CD4-positive, CD25-positive, alpha-beta regulatory T cell (primary cell): ENCODE measurements at regions not wholly inside any gene's neighbourhood (a gene's known extent, or its start where the extent isn't known, plus 50 kb on each side); places are given as distances from the start of the nearest gene placed in this dataset.
"Not testable (repeated sequence)": the region's sequence is repeated elsewhere in the genome, so short reads cannot be mapped to it uniquely, and the experiment has no call there.

Source experiments
- ATAC-seq, 2 donors: fragments of 150-1000 bp; cut with Tn5 transposase; one replicate each; pipeline ENCODE4 v1.10.0; 2021; ENCODE audit warnings: low read depth in 2 of 2, moderate number of reproducible peaks in 2 of 2, moderate library complexity in 1 of 2
- DNase-seq, 3 donors: peaks; one replicate each; pipeline versions ENCODE4 v3.0.0 to v3.0.0-alpha.2; 2012 to 2022; ENCODE audit warnings: mixed read lengths in 1 of 3
- H3K27ac ChIP-seq: one replicate; pipeline ENCODE4 v1.7.0; 2013; ENCODE audit warnings: mild to moderate bottlenecking, low read length; ENCODE audit not compliant: insufficient read depth, poor library complexity, severe bottlenecking
- H3K27me3 ChIP-seq: one replicate; pipeline ENCODE4 v1.7.0; 2013; ENCODE audit warnings: low read length; ENCODE audit not compliant: control insufficient read depth, insufficient read depth
- H3K36me3 ChIP-seq: one replicate; pipeline ENCODE4 v1.7.0; 2013; ENCODE audit warnings: mild to moderate bottlenecking, low read length, moderate library complexity; ENCODE audit not compliant: control insufficient read depth, insufficient read depth
- H3K4me1 ChIP-seq: 2 replicates; pipeline ENCODE4 v1.7.0; 2013; ENCODE audit warnings: mild to moderate bottlenecking, low read length; ENCODE audit not compliant: insufficient read depth, control insufficient read depth, poor library complexity, severe bottlenecking
- H3K4me3 ChIP-seq: one replicate; pipeline ENCODE4 v1.7.0; 2013; ENCODE audit warnings: low read depth, mild to moderate bottlenecking, low read length, moderate library complexity
- H3K9me3 ChIP-seq, 2 experiments: 1 replicate in 1 of 2; 2 replicates in 1 of 2; pipeline ENCODE4 v1.7.0; 2013; ENCODE audit warnings: low read length in 2 of 2, mild to moderate bottlenecking in 1 of 2, moderate library complexity in 1 of 2; ENCODE audit not compliant: control insufficient read depth in 2 of 2
- H3K27ac Mint-ChIP-seq, 3 donors: one replicate each; pipeline ENCODE4 v1.8.0; 2020 to 2022; ENCODE audit warnings: mild to moderate bottlenecking in 3 of 3, mixed read lengths in 3 of 3, moderate library complexity in 2 of 3
- H3K27me3 Mint-ChIP-seq: one replicate; pipeline ENCODE4 v1.8.0; 2022; ENCODE audit warnings: mild to moderate bottlenecking, mixed read lengths
- H3K36me3 Mint-ChIP-seq: one replicate; pipeline ENCODE4 v1.8.0; 2020; ENCODE audit warnings: mixed read lengths
- H3K4me1 Mint-ChIP-seq, 4 donors: one replicate each; pipeline ENCODE4 v1.8.0; 2020 to 2022; ENCODE audit warnings: mixed read lengths in 4 of 4, mild to moderate bottlenecking in 1 of 4
- H3K4me3 Mint-ChIP-seq, 4 donors: one replicate each; pipeline ENCODE4 v1.8.0; 2020 to 2022; ENCODE audit warnings: mild to moderate bottlenecking in 4 of 4, mixed read lengths in 4 of 4, moderate library complexity in 3 of 4
- H3K9me3 Mint-ChIP-seq, 7 donors: one replicate each; pipeline ENCODE4 v1.8.0; 2020 to 2022; ENCODE audit warnings: mixed read lengths in 7 of 7, mild to moderate bottlenecking in 3 of 7, moderate library complexity in 2 of 7

GRCh38 chr20:64327223-64327549, 71.6 kb downstream of the PCMTD2 start:
- not testable (repeated sequence) for H3K27me3 ChIP-seq, H3K36me3 Mint-ChIP-seq, H3K27ac ChIP-seq, H3K36me3 ChIP-seq, H3K4me1 ChIP-seq, ATAC-seq, H3K4me3 ChIP-seq, H3K27ac Mint-ChIP-seq, H3K9me3 ChIP-seq, H3K4me3 Mint-ChIP-seq, H3K9me3 Mint-ChIP-seq, H3K4me1 Mint-ChIP-seq
- H3K27me3 Mint-ChIP-seq: peaks cover 54% of the 10 kb centered on the region
- peak in 1 of 3 donors; percentile 16 for DNase-seq

- H3K4me1 Mint-ChIP-seq, H3K9me3 Mint-ChIP-seq, H3K4me3 Mint-ChIP-seq, H3K4me3 ChIP-seq, H3K9me3 ChIP-seq, DNase-seq, H3K36me3 ChIP-seq, H3K36me3 Mint-ChIP-seq, H3K27me3 ChIP-seq, H3K27ac ChIP-seq, H3K4me1 ChIP-seq, H3K27ac Mint-ChIP-seq: not testable (repeated sequence)
- peaks cover 50% of the 10 kb centered on the region for H3K27me3 Mint-ChIP-seq
- peak; percentile 57 to 65 for ATAC-seq
Measured at GRCh38 chr20:64327550-64328317, 72.2 kb downstream of the PCMTD2 start.

GRCh38 chr20:64328595-64329250, 73.2 kb downstream of the PCMTD2 start:
- not testable (repeated sequence) for H3K27ac ChIP-seq

GRCh38 chr20:64332627-64333026, 77.1 kb downstream of the PCMTD2 start:
- Mint-ChIP-seq H3K27me3 (peaks cover 34% of the 10 kb centered on the region), H3K9me3 (peaks cover 0 to 12% (median 4%) of the 10 kb centered on the region in 7 donors)
- H3K4me3 ChIP-seq, H3K27ac Mint-ChIP-seq, H3K4me1 Mint-ChIP-seq, DNase-seq, H3K36me3 ChIP-seq, H3K27me3 ChIP-seq, H3K4me3 Mint-ChIP-seq, H3K4me1 ChIP-seq, H3K36me3 Mint-ChIP-seq, H3K27ac ChIP-seq, ATAC-seq, H3K9me3 ChIP-seq: not testable (repeated sequence)

More at GRCh38 chr20:64328595-64329250, 73.2 kb downstream of the PCMTD2 start:
- Mint-ChIP-seq H3K9me3 (peaks cover 0 to 12% (median 4%) of the 10 kb centered on the region in 7 donors), H3K27me3 (peaks cover 48% of the 10 kb centered on the region)
- not testable (repeated sequence) for H3K4me3 ChIP-seq, H3K4me1 ChIP-seq, H3K9me3 ChIP-seq, H3K36me3 ChIP-seq, ATAC-seq, H3K27ac Mint-ChIP-seq, H3K4me3 Mint-ChIP-seq, DNase-seq, H3K27me3 ChIP-seq, H3K36me3 Mint-ChIP-seq, H3K4me1 Mint-ChIP-seq
